Esophagus muscularis mucosa (tissue), 4 donors: ENCODE measurements at regions not wholly inside any gene's neighbourhood (a gene's known extent, or its start where the extent isn't known, plus 50 kb on each side); places are given as distances from the start of the nearest gene placed in this dataset.
A peak's percentile ranks its signal among the peaks of the same experiment; 100 is the strongest.

ENCODE experiments used
- DNase-seq: peaks from one replicate; pipeline ENCODE4 v3.0.0-alpha.2; 2017; ENCODE audit errors: extremely low spot score
- H3K27ac ChIP-seq, 4 donors: fragments of 200-600 bp; sonication (generic); replicated peaks in 1 of 4; 1 replicate in 3 of 4; 2 replicates in 1 of 4; pipeline ENCODE4 v1.5.1; 2016 to 2019; ENCODE audit warnings: mild to moderate bottlenecking in 1 of 4
- H3K27me3 ChIP-seq, 4 donors: fragments of 200-600 bp; sonication (generic); one replicate each; pipeline versions ENCODE4 v1.5.1 to v1.6.0; 2016 to 2019
- H3K36me3 ChIP-seq, 4 donors: fragments of 200-600 bp; sonication (generic); one replicate each; pipeline ENCODE4 v1.5.1; 2016 to 2019
- H3K4me1 ChIP-seq, 4 donors: fragments of 200-600 bp; sonication (generic); one replicate each; pipeline ENCODE4 v1.5.1; 2016 to 2019
- H3K4me3 ChIP-seq, 4 donors: fragments of 200-600 bp; sonication (generic); 1 replicate in 2 of 4; 2 replicates in 2 of 4; pipeline ENCODE4 v1.5.1; 2016 to 2019; ENCODE audit warnings: mild to moderate bottlenecking in 4 of 4, moderate library complexity in 1 of 4
- H3K9me3 ChIP-seq, 4 donors: fragments of 200-600 bp; sonication (generic); 1 replicate in 3 of 4; 2 replicates in 1 of 4; pipeline ENCODE4 v1.5.1; 2016 to 2019
- CTCF ChIP-seq, 3 experiments: fragments of 200-600 bp in 2 of 3; fragments of 450-650 bp in 1 of 3; sonication (generic) in 2 of 3; IDR thresholded peaks; one replicate each; pipeline ENCODE4 v1.5.1; 2017 to 2019; ENCODE audit warnings: antibody characterized with exemption in 3 of 3, mild to moderate bottlenecking in 2 of 3, moderate library complexity in 1 of 3
- EP300 ChIP-seq: sonication (generic); formaldehyde crosslinking; IDR thresholded peaks from one replicate; pipeline ENCODE4 v1.6.1; 2017; ENCODE audit warnings: antibody characterized with exemption
- POLR2A ChIP-seq: fragments of 450-650 bp; IDR thresholded peaks from one replicate; pipeline ENCODE4 v1.6.1; 2017; ENCODE audit warnings: antibody characterized with exemption, moderate library complexity, mild to moderate bottlenecking, low read depth
- POLR2AphosphoS5 ChIP-seq, 2 donors: sonication (generic); formaldehyde crosslinking; IDR thresholded peaks; one replicate each; pipeline ENCODE4 v1.6.1; 2017; ENCODE audit warnings: antibody characterized with exemption in 2 of 2
- WGBS: methylation state at CpG from one replicate; pipeline ENCODE4 v1.1.5; 2018; 5-methylcytosine and 5-hydroxymethylcytosine counted together
- intact Hi-C: fragments of 100-400 bp; cut with DNase I; formaldehyde crosslinking; loops from one replicate; pipeline ENCODE4 v1.15.1; 2023

GRCh38 chr7:131786204-131786603 lies 229.8 kb upstream of the PODXL start:
- intact Hi-C loops = no loop called here
- no peaks in the 10 kb centered on the region for H3K4me1 ChIP-seq
- no peaks in the 10 kb centered on the region for H3K9me3 ChIP-seq
- DNase-seq = no peak
- no peak overlapping the region for H3K4me3 ChIP-seq
- WGBS = 42% methylated on average over 2 of the region's 2 CpGs
- TF ChIP-seq POLR2A = no peak
- TF ChIP-seq POLR2AphosphoS5 (IDR thresholded peaks at IDR 0.05) = no peak
- no peak for TF ChIP-seq CTCF (IDR thresholded peaks at IDR 0.05)
- TF ChIP-seq EP300 = no peak
- no peak overlapping the region for H3K27ac ChIP-seq
- peaks cover 0 to 9% (median 0%) of the 10 kb centered on the region in 4 donors for H3K27me3 ChIP-seq
- H3K36me3 ChIP-seq = no peaks in the 10 kb centered on the region

- intact Hi-C loops = no loop called here
- Histone ChIP-seq H3K4me1 (no peaks in the 10 kb centered on the region), H3K27me3 (peaks cover 0 to 9% (median 0%) of the 10 kb centered on the region in 4 donors), H3K27ac (no peak overlapping the region), H3K36me3 (no peaks in the 10 kb centered on the region), H3K4me3 (no peak overlapping the region), H3K9me3 (no peaks in the 10 kb centered on the region)
- 100% methylated on average over 1 of the region's 2 CpGs for WGBS
- TF ChIP-seq EP300 (no peak), CTCF (IDR thresholded peaks at IDR 0.05) (no peak), POLR2A (no peak), POLR2AphosphoS5 (IDR thresholded peaks at IDR 0.05) (no peak)
- DNase-seq = peak; percentile 91
These were observed 222.2 kb upstream of the PODXL start for GRCh38 chr7:131778601-131779000.

GRCh38 chr7:131774419-131775220 lies 218.2 kb upstream of the PODXL start:
- intact Hi-C loops = no loop called here
- H3K27me3 ChIP-seq = no peaks in the 10 kb centered on the region
- H3K4me3 ChIP-seq = no peak overlapping the region
- H3K36me3 ChIP-seq = no peaks in the 10 kb centered on the region
- H3K27ac ChIP-seq = no peak overlapping the region
- H3K9me3 ChIP-seq = no peaks in the 10 kb centered on the region
- no peak for DNase-seq
- H3K4me1 ChIP-seq = no peaks in the 10 kb centered on the region
- TF ChIP-seq POLR2AphosphoS5 (IDR thresholded peaks at IDR 0.05) (no peak), POLR2A (no peak), CTCF (IDR thresholded peaks at IDR 0.05) (no peak), EP300 (no peak)
- WGBS = 75% methylated on average over 10 of the region's 10 CpGs

DNA sequence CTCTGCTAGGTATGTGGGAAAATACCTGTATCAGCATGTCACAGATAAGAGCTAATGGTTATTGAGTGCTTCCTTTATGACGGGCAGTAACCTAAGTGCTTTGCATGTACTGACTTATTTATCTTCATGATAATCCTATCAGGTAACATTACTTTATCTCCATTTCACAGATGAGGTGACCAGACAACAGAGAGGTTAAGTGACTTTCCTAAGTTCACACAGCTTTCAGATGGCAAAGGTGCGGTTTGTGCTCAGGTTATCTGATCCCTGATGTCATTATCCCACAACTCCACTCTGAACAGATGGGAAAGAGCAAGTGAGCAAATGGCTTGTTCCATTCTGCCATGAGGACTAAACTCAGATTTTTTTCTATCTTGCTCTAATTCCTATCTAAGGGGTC lies 217.0 kb upstream of the PODXL start:
- intact Hi-C loops = no loop called here
- DNase-seq = no peak
- H3K9me3 ChIP-seq = no peaks in the 10 kb centered on the region
- no peak for TF ChIP-seq CTCF (IDR thresholded peaks at IDR 0.05)
- no peak for TF ChIP-seq EP300
- TF ChIP-seq POLR2A = no peak
- no peak for TF ChIP-seq POLR2AphosphoS5 (IDR thresholded peaks at IDR 0.05)
- H3K27me3 ChIP-seq = no peaks in the 10 kb centered on the region
- no peaks in the 10 kb centered on the region for H3K4me1 ChIP-seq
- no peak overlapping the region for H3K27ac ChIP-seq
- no peak overlapping the region for H3K4me3 ChIP-seq
- H3K36me3 ChIP-seq = no peaks in the 10 kb centered on the region
- 56% methylated on average over 2 of the region's 2 CpGs for WGBS

GRCh38 chr7:131769241-131769640 lies 212.8 kb upstream of the PODXL start:
- Histone ChIP-seq H3K4me3 (no peak overlapping the region), H3K27ac (no peak overlapping the region), H3K9me3 (no peaks in the 10 kb centered on the region), H3K36me3 (no peaks in the 10 kb centered on the region), H3K27me3 (no peaks in the 10 kb centered on the region), H3K4me1 (no peaks in the 10 kb centered on the region)
- no peak for DNase-seq
- intact Hi-C loops = no loop called here
- TF ChIP-seq POLR2AphosphoS5 (IDR thresholded peaks at IDR 0.05) (no peak), EP300 (no peak), CTCF (IDR thresholded peaks at IDR 0.05) (no peak), POLR2A (no peak)
- 90% methylated on average over 2 of the region's 2 CpGs for WGBS
